Activated T-helper 2 cell treated with anti-CD3 and anti-CD28 coated beads, Interferon-gamma antibody, Interleukin-2, Interleukin-4, amounts not matched to agents 10 μg/mL and 5 μg/mL and 100 μg/mL, durations not matched to agents 14 hours and 24 hours and 36 hours (primary cell): ENCODE measurements at regions not wholly inside any gene's neighbourhood (a gene's known extent, or its start where the extent isn't known, plus 50 kb on each side); places are given as distances from the start of the nearest gene placed in this dataset.
"Not testable (repeated sequence)": the region's sequence is repeated elsewhere in the genome, so short reads cannot be mapped to it uniquely, and the experiment has no call there.

ENCODE experiments used
- DNase-seq: peaks from one replicate; pipeline ENCODE4 v3.0.0; 2021; ENCODE audit warnings: low spot score
- H3K27ac Mint-ChIP-seq: one replicate; pipeline ENCODE4 v1.8.0; 2021; ENCODE audit warnings: mixed read lengths
- H3K27me3 Mint-ChIP-seq: one replicate; pipeline ENCODE4 v1.8.0; 2021; ENCODE audit warnings: low read depth, mixed read lengths
- H3K36me3 Mint-ChIP-seq: one replicate; pipeline ENCODE4 v1.8.0; 2021; ENCODE audit warnings: low read depth, mixed read lengths
- H3K4me1 Mint-ChIP-seq: one replicate; pipeline ENCODE4 v1.8.0; 2021; ENCODE audit warnings: low read depth, mixed read lengths
- H3K4me3 Mint-ChIP-seq: one replicate; pipeline ENCODE4 v1.8.0; 2021; ENCODE audit warnings: low read depth, mild to moderate bottlenecking, moderate library complexity, mixed read lengths
- H3K9me3 Mint-ChIP-seq: one replicate; pipeline ENCODE4 v1.8.0; 2021; ENCODE audit warnings: mixed read lengths
- intact Hi-C: fragments of 100-400 bp; cut with micrococcal nuclease; formaldehyde crosslinking; loops from one replicate; pipeline ENCODE4 v1.15.1; 2023

DNA sequence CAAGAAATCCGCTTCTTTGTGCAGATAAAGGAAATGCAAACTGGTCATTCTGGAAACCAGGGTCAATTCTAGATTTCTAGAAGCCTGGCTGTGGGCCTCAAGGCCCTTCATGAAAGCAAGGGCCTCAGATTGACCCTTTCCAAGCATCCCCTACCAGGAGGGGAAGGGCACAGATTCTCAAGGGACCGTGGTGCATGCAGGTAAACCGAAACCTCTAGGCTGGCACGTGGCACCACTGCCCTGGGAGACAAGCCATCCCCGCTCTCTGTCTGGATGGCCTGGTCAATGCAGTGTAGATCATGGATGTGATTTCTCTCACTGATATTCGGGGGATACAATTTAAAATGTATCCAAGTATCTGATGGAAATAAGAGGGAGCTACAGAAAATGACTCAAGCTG, 69.4 kb downstream of the TOMM20 start:
- no peak for DNase-seq
- no peak overlapping the region for H3K4me3 Mint-ChIP-seq
- no peak overlapping the region for H3K27ac Mint-ChIP-seq
- no peaks in the 10 kb centered on the region for H3K9me3 Mint-ChIP-seq
- no peaks in the 10 kb centered on the region for H3K27me3 Mint-ChIP-seq
- no peaks in the 10 kb centered on the region for H3K36me3 Mint-ChIP-seq
- peaks cover 45% of the 10 kb centered on the region for H3K4me1 Mint-ChIP-seq
- intact Hi-C loops, result no loop called here

DNA sequence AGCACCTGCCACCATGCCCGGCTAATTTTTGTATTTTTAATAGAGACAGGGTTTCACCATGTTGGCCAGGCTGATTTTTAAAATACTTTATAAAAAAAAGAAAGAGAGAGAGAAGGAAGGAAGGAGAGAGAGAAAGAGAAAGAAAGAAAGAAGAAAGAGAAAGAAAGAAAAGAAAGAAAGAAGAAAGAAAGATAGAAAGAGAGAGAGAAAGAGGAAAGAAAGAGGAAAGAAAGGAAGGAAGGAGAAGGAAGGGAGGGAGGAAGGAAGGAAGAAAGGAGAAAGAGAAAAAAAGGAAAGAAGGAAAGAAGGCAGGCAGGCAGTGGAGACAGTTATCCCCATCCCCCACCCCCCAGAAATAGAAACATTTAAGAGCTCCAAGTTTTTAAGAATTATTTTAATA, 69.9 kb downstream of the TOMM20 start:
- Mint-ChIP-seq H3K9me3 (no peaks in the 10 kb centered on the region), H3K4me3 (no peak overlapping the region), H3K27ac (peak overlapping the region; percentile 42), H3K4me1 (peaks cover 42% of the 10 kb centered on the region), H3K36me3 (no peaks in the 10 kb centered on the region), H3K27me3 (no peaks in the 10 kb centered on the region)
- intact Hi-C loops, result no loop called here
- DNase-seq, result no peak

DNA sequence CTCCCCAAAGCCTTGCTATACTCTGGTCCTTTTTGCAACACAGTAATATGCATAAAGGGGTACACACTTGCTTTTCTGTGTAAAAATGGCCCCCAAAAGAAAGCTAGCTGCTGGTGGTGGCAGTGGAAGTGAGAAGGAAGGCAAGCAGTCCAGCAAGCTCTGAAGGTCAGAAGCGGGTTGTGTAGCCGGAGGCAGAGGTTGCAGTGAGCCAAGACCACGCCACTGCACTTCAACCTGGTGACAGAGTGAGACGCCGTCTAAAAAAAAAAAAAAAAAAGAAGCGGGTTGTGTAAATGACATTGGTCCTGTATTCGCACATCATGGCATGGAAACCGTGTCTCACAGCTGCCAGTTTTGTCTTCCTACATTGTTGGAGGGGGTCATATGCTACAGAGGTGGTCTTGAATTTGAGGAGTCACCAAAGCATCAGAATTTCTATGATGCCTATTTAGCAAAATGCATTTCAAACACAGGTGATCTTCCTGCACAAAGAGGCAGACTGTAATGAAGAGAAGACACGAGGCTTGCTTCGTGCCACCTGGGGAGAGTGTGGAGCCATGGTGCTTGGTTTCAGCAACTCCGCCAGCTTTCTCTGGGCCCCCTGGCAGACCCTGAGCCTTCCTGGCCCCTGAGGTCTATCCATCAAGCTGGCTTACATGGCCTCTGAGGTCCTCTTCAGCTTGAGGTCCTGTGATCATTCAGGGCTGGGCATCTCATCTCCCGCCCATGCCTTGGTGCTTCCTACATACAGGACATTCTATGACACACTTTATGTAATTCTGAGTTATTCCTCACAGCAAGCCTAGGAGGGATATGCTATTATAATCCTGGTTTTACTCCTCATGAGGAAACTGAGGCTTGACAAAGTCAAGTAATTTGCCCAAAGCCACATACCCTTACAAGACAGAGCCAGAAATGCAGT, 71.0 kb downstream of the TOMM20 start:
- H3K4me1 Mint-ChIP-seq, result peaks cover 38% of the 10 kb centered on the region
- H3K9me3 Mint-ChIP-seq, result no peaks in the 10 kb centered on the region
- no peak overlapping the region for H3K27ac Mint-ChIP-seq
- H3K36me3 Mint-ChIP-seq, result no peaks in the 10 kb centered on the region
- H3K27me3 Mint-ChIP-seq, result no peaks in the 10 kb centered on the region
- no peak overlapping the region for H3K4me3 Mint-ChIP-seq
- intact Hi-C loops, result no loop called here
- no peak for DNase-seq

DNA sequence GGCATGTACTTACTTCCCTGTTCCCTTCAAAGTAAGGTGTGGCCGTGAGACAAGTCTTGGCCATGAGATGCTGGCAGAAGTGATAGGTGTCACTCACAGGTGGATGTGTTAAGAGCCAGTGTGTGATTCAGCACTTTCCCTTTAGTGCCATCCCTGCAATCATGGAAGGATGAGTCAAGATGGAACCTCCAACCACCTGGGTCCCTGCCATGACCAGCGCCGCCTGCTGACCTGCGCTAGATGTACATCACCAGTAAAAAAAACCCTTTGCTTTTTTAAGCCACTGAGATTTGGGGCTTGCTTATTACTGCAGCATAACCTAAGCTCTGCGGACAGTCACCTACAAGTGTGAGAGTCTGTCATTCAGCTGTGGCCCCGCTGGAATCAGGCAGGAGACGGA, 71.7 kb downstream of the TOMM20 start:
- intact Hi-C loops, result no loop called here
- Mint-ChIP-seq H3K4me3 (no peak overlapping the region), H3K27ac (peak overlapping the region; percentile 64), H3K27me3 (no peaks in the 10 kb centered on the region), H3K36me3 (no peaks in the 10 kb centered on the region), H3K4me1 (peaks cover 39% of the 10 kb centered on the region), H3K9me3 (no peaks in the 10 kb centered on the region)
- DNase-seq, result no peak

DNA sequence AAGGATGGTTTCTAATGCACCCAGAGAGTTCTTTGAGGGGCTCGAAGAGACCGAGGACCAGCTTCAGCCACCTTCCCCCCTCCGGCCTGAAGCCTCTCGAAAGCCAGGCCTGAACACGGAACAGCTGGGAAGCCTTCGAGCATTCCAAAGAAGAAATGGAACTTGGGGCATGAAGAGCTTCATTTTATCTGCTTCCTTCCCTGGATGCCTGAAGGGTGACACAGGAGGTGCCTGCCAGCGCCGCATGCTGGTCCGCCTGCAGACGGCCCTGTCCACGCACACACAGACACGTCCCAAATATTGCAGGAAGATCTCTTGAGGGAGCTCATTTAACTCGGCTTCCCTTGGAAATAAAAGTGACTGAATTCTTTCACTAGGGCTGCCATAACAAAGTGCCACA, 73.7 kb downstream of the TOMM20 start:
- Mint-ChIP-seq H3K27ac (no peak overlapping the region), H3K4me3 (no peak overlapping the region), H3K9me3 (no peaks in the 10 kb centered on the region), H3K36me3 (no peaks in the 10 kb centered on the region), H3K27me3 (no peaks in the 10 kb centered on the region), H3K4me1 (peaks cover 38% of the 10 kb centered on the region)
- intact Hi-C loops, result no loop called here
- no peak for DNase-seq

DNA sequence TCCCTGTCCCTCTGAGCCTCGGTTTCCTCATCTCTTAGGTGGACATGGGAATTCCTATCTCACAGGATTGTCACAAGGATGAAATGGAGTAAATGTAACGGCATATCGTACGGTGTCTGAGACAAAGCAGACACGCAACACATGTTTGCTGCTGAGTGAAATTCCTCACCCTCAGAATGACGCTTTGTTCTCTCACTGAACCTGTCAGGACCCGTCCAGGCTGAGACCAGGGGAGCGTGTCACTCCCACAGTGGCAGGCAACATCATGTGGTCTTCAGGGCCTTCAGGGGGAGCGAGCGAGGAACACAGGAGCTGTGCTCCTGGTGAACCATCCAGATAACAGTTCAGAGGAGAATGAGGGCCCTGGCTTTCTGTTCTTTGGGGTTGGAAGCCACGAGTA, 74.2 kb downstream of the TOMM20 start:
- Mint-ChIP-seq H3K4me1 (peaks cover 42% of the 10 kb centered on the region), H3K27me3 (no peaks in the 10 kb centered on the region)
- intact Hi-C loops, result no loop called here

DNA sequence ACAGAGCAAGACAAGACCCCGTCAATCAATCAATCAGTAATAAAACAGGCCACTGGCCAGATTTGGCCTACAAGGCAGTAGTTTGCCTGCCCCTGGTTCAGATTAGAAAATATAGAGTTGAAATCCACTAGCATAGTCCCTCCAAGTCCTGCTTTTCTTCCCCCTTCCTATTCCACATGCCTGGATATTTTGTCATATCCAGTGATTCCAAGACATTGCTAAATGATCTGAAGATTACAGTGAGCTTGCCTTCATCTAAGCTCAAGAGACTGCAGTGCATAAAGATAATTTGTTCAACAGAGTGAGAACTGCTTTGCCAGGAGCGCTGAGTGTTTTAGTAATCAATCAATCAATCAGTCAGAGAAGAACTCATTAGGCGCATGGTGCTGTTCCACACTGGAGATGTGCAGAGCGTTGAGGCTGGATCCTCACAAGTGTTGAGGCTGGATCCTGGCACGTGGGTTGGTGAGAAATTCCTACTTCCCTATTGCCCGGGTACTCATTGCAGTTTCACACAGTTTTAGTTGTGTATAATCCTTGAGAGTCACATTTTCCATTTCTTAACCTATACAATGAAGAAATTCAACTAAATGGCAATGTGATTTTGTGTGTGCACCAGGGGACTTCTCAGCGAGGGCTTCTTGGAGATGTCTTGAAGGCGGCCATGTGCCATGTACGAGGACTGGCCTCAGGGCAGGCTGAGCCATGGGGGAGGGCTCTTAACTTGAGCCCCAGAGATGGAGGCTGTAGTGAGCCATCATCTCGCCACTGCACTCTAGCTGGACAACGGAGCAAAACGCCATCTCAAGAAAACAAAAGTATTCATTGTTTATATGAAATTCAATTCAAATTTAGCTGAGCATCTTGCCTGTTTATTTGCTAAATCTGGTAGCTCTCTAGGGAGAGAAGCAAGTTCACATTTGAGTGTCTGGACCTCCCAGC, 76.3 kb downstream of the TOMM20 start:
- intact Hi-C loops, result no loop called here

More for the DNA sequence above, 74.2 kb downstream of the TOMM20 start:
- H3K27ac Mint-ChIP-seq, result no peak overlapping the region
- no peak overlapping the region for H3K4me3 Mint-ChIP-seq
- H3K9me3 Mint-ChIP-seq, result no peaks in the 10 kb centered on the region
- no peaks in the 10 kb centered on the region for H3K36me3 Mint-ChIP-seq
- no peak for DNase-seq

DNA sequence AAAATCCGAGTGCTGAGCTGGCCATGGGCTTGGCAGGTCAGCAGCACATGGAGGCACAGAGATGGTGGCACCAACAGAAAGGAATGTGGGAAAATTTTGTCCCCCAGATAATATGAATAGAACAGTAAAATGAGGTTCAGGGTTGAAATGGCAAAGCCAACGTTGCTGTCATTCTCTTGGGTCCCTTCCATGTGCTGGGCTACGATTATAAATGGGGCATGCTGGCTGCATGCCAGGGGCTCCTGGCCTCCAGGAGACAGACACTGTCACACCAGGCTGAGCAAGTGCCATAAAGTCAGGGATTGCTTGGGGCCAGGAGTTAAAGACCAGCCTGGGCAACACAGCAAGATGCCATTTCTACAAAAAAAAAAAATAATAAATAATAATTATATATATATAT, 77.1 kb downstream of the TOMM20 start:
- intact Hi-C loops, result loop anchor here (1.0 kb wide), 1 partner anchor 12 kb away; no protein-coding TSS in a partner anchor
- Mint-ChIP-seq H3K27ac (peak overlapping the region; percentile 88), H3K4me1 (peaks cover 48% of the 10 kb centered on the region)

More for the DNA sequence above, 76.3 kb downstream of the TOMM20 start:
- no peaks in the 10 kb centered on the region for H3K36me3 Mint-ChIP-seq
- no peak overlapping the region for H3K4me3 Mint-ChIP-seq
- H3K4me1 Mint-ChIP-seq, result peaks cover 50% of the 10 kb centered on the region
- no peaks in the 10 kb centered on the region for H3K9me3 Mint-ChIP-seq
- no peak for DNase-seq
- peak overlapping the region; percentile 76 for H3K27ac Mint-ChIP-seq
- no peaks in the 10 kb centered on the region for H3K27me3 Mint-ChIP-seq

DNA sequence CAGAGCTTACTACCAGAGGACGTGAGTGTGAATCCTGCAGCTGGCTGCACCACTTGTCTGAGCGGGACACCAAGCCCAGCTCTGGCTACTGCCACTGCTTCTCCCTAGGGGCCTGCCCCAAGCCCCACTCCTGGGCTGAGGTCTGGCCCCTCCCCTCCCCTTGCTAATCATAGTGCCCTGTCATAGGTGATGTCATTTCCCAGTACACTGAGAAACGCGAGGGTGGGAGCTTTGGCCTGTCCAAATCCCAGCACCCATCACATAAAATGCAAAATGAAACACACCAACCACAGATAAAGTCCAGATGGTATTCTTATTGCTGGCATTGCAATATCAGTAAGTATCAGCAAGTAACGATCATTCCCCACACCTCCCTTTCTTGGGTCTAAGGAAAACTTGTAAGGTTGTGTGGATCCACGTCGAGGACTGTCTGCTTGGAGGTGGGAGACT, 77.7 kb downstream of the TOMM20 start:
- no peaks in the 10 kb centered on the region for H3K36me3 Mint-ChIP-seq
- intact Hi-C loops, result loop anchor here (1.0 kb wide), 1 partner anchor 12 kb away; no protein-coding TSS in a partner anchor
- H3K4me1 Mint-ChIP-seq, result peaks cover 50% of the 10 kb centered on the region
- H3K27ac Mint-ChIP-seq, result peak overlapping the region; percentile 88
- H3K27me3 Mint-ChIP-seq, result no peaks in the 10 kb centered on the region
- H3K4me3 Mint-ChIP-seq, result no peak overlapping the region
- no peak for DNase-seq
- H3K9me3 Mint-ChIP-seq, result no peaks in the 10 kb centered on the region

More for the DNA sequence above, 77.1 kb downstream of the TOMM20 start:
- no peaks in the 10 kb centered on the region for H3K9me3 Mint-ChIP-seq
- no peak overlapping the region for H3K4me3 Mint-ChIP-seq
- H3K27me3 Mint-ChIP-seq, result no peaks in the 10 kb centered on the region
- no peaks in the 10 kb centered on the region for H3K36me3 Mint-ChIP-seq
- no peak for DNase-seq

DNA sequence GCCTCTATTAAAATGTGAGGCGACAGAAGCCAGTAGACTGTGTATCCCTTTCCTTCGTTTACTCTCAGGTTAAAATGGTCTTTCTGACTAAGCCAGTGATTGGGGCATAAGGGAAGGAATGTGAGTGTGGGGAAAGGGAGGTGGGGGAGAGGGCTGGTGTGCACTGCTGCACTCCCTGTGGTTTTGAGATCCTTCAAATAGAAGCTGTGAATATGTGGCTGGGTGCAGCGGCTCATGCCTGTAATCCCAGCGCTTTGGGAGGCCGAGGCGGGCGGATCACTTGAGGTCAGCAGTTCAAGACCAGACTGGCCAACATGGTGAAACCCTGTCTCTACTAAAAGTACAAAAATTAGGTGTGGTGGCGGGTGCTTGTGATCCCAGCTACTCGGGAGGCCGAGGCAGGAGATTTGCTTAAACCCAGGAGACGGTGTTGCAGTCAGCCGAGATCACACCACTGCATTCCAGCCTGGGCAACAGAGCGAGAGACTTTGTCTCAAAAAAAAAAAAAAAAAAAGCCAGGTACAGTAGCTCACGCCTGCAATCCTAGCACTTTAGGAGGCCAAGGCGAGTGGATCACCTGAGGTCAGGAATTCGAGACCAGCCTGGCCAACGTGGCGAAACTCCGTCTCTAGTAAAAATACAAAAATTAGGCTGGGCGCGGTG, 78.8 kb downstream of the TOMM20 start:
- not testable (repeated sequence) for H3K9me3 Mint-ChIP-seq, H3K27me3 Mint-ChIP-seq, H3K36me3 Mint-ChIP-seq, H3K4me3 Mint-ChIP-seq, DNase-seq
- Mint-ChIP-seq H3K27ac (peak overlapping the region; percentile 99), H3K4me1 (peaks cover 60% of the 10 kb centered on the region)
- intact Hi-C loops, result loop anchor here (2.0 kb wide), 1 partner anchor 69 kb away; no protein-coding TSS in a partner anchor

DNA sequence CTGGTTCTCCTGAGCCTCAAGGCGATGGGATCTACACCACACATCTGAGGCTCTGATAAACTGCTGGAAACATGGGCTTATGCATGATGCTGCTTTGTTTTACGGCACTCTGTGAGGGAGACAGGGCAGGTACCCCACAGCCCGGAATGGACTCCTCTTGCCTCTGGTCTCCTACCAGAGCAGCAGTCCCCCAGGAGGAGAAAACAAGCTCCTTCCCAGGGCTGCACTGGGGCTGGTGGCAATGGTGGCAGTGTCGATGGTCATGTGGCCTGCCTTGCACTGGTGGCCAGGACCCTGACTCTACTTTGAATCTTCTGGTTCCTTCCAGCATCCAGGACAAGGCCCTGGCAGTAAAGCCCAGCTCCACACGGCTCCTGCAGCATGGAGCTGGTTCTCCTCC, 79.4 kb downstream of the TOMM20 start:
- Mint-ChIP-seq H3K27ac (peak overlapping the region; percentile 99), H3K36me3 (no peaks in the 10 kb centered on the region), H3K27me3 (no peaks in the 10 kb centered on the region), H3K4me1 (peaks cover 64% of the 10 kb centered on the region), H3K4me3 (no peak overlapping the region), H3K9me3 (no peaks in the 10 kb centered on the region)
- no peak for DNase-seq
- intact Hi-C loops, result loop anchor here (2.0 kb wide), 1 partner anchor 68 kb away; no protein-coding TSS in a partner anchor

DNA sequence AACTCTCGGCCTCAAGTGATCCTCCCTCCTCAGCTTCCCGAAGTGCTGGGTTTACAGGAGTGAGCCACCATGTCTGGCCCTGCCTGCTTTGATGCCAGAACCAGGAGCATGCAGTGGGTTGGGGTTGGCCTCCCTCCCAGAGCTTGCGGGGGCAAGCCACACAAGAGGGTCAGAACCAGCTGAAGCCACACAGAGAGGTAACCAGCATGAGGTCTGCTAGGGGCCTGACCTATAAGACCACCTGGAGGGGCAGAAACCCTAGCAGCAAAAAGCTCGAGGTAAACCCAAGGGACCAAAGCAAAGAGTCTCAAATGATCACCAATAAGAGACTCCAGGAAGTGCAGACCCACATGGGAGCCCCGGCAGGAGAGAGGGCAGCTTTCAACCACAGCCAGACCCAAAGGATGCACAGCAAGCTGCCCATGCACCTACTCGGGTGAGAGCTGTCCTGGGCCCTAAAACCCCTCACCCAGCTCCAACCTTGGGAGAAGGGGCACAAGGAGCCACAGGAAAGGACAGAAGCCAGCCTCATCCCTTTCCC, 81.2 kb downstream of the TOMM20 start:
- Mint-ChIP-seq H3K9me3 (no peaks in the 10 kb centered on the region), H3K27me3 (no peaks in the 10 kb centered on the region), H3K4me1 (peaks cover 63% of the 10 kb centered on the region), H3K27ac (peak overlapping the region; percentile 99), H3K4me3 (peak overlapping the region; percentile 63), H3K36me3 (no peaks in the 10 kb centered on the region)
- intact Hi-C loops, result no loop called here
- no peak for DNase-seq
